Pancreas (tissue), 10 donors: ENCODE measurements at regions not wholly inside any gene's neighbourhood (a gene's known extent, or its start where the extent isn't known, plus 50 kb on each side); places are given as distances from the start of the nearest gene placed in this dataset.

ENCODE experiments used
- ATAC-seq, 4 donors: fragments of 200-7000 bp; cut with Tn5 transposase; one replicate each; pipeline versions ENCODE4 v1.8.0 to v1.9.1; 2020; ENCODE audit warnings: mild to moderate bottlenecking in 4 of 4, moderate library complexity in 4 of 4
- DNase-seq, 6 donors: peaks; one replicate each; pipeline ENCODE4 v3.0.0-alpha.2; 2020
- FAIRE-seq: peaks from 2 replicates; lab custom pipeline; 2012; peaks lifted over from hg19 to GRCh38; lab: Jason Lieb, UNC
- H3K27ac ChIP-seq, 4 donors: fragments of 200-600 bp; sonication (generic); 1 replicate in 3 of 4; 2 replicates in 1 of 4; pipeline versions ENCODE4 v1.5.0 to v1.8.0; 2020
- H3K27me3 ChIP-seq, 4 donors: fragments of 200-600 bp; one replicate each; pipeline ENCODE4 v1.8.0; 2021
- H3K36me3 ChIP-seq, 3 donors: fragments of 200-600 bp; sonication (generic) in 1 of 3; one replicate each; pipeline versions ENCODE4 v1.5.0 to v1.8.0; 2020 to 2021
- H3K4me1 ChIP-seq, 3 donors: fragments of 200-600 bp; one replicate each; pipeline ENCODE4 v1.8.0; 2021
- H3K4me3 ChIP-seq, 4 donors: fragments of 200-600 bp; sonication (generic) in 2 of 4; one replicate each; pipeline versions ENCODE4 v1.5.0 to v1.8.0; 2020 to 2021
- H3K9me3 ChIP-seq, 4 donors: fragments of 200-600 bp; one replicate each; pipeline ENCODE4 v1.8.0; 2021
- CTCF ChIP-seq, 4 donors: fragments of 200-600 bp; sonication (generic) in 3 of 4; IDR thresholded peaks; one replicate each; pipeline versions ENCODE4 v1.5.0 to v1.8.0; 2021; ENCODE audit warnings: antibody characterized with exemption in 4 of 4
- WGBS, 2 donors: extraction: QIAGEN DNeasy Blood & Tissue Kit; methylation state at CpG; one replicate each; pipeline ENCODE4 v1.1.7; 2013; 5-methylcytosine and 5-hydroxymethylcytosine counted together
- intact Hi-C, 3 donors: fragments of 100-400 bp; cut with DNase I; formaldehyde crosslinking; loops; one replicate each; pipeline versions ENCODE4 v1.11.1 to v1.14.2; 2022
- donor health status: healthy with polysubstance abuse.
- donor health status: DM: no; HTN: no; CAD: no; lungs with moderate emphysema.
- donor health status: DM: no; HTN: no; CAD: no.
- donor health status: control.
- donor health status: control.
- donor health status: Bipolar disorder and iron deficiency.
- donor health status: DM: yes; HTN: yes; CAD: no.
- donor health status: DM: no; HTN: no; CAD: no.
- donor health status: DM: no; HTN: no; CAD: no.
- donor health status: DM: yes; HTN: yes; CAD: no.

DNA sequence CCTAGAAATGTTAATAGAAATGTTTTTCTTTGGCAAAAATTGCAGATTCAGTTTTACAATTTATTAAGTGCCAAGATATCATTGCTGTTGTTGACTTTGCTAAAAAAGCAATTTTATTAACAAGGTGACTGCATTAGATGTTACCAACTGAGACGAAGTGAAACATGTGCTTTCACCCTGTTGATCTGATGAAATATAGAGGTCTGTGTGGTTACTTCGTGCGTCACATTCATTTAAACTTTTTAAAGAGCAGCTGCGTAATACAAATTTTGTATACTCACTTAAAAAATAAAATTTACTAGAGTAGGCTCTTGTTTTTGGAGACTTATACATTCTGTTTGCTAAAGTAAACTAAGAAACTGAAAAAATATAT is 465.7 kb downstream of the USP25 start:
- Histone ChIP-seq H3K9me3 (no peaks in the 10 kb centered on the region), H3K4me1 (peaks cover 0 to 5% (median 0%) of the 10 kb centered on the region in 3 donors), H3K27ac (peak overlapping the region in 1 of 4 donors; percentile 46), H3K27me3 (no peaks in the 10 kb centered on the region), H3K36me3 (no peaks in the 10 kb centered on the region), H3K4me3 (peak overlapping the region in 1 of 4 donors; percentile 1)
- DNase-seq: no peak
- intact Hi-C loops: no loop called here
- TF ChIP-seq CTCF (IDR thresholded peaks at IDR 0.05): no peak
- no peak for FAIRE-seq
- peak in 1 of 4 donors; percentile 60 for ATAC-seq
- WGBS, 2 donors: 65 to 79% methylated on average over 4 of the region's 4 CpGs

GRCh38 chr21:16196001-16196400 is 466.2 kb downstream of the USP25 start:
- intact Hi-C loops: no loop called here
- DNase-seq: no peak
- no peak for FAIRE-seq
- WGBS, 2 donors: 71 to 77% methylated on average over 2 of the region's 2 CpGs
- TF ChIP-seq CTCF (IDR thresholded peaks at IDR 0.05): no peak
- H3K4me1 ChIP-seq: peaks cover 0 to 5% (median 0%) of the 10 kb centered on the region in 3 donors
- no peak for ATAC-seq
- H3K27me3 ChIP-seq: no peaks in the 10 kb centered on the region
- H3K36me3 ChIP-seq: no peaks in the 10 kb centered on the region
- H3K4me3 ChIP-seq: no peak overlapping the region
- no peaks in the 10 kb centered on the region for H3K9me3 ChIP-seq
- H3K27ac ChIP-seq: peak overlapping the region in 1 of 4 donors; percentile 46

- TF ChIP-seq CTCF (IDR thresholded peaks at IDR 0.05): no peak
- Histone ChIP-seq H3K4me1 (peaks cover 0 to 5% (median 0%) of the 10 kb centered on the region in 3 donors), H3K36me3 (no peaks in the 10 kb centered on the region), H3K4me3 (no peak overlapping the region), H3K27ac (no peak overlapping the region), H3K27me3 (no peaks in the 10 kb centered on the region), H3K9me3 (no peaks in the 10 kb centered on the region)
- no peak for DNase-seq
- WGBS, 2 donors: 74 to 87% methylated on average over 3 of the region's 3 CpGs
- intact Hi-C loops: no loop called here
- FAIRE-seq: no peak
- ATAC-seq: no peak
These were observed 468.8 kb downstream of the USP25 start for GRCh38 chr21:16198546-16198945.

GRCh38 chr21:16199539-16199938 is 469.8 kb downstream of the USP25 start:
- DNase-seq: no peak
- TF ChIP-seq CTCF (IDR thresholded peaks at IDR 0.05): no peak
- H3K36me3 ChIP-seq: no peaks in the 10 kb centered on the region
- intact Hi-C loops: no loop called here
- no peaks in the 10 kb centered on the region for H3K27me3 ChIP-seq
- no peak for FAIRE-seq
- peaks cover 0 to 5% (median 0%) of the 10 kb centered on the region in 3 donors for H3K4me1 ChIP-seq
- no peak overlapping the region for H3K27ac ChIP-seq
- 0% methylated on average over 1 of the region's 1 CpG for WGBS, 2 donors
- no peak for ATAC-seq
- H3K9me3 ChIP-seq: no peaks in the 10 kb centered on the region
- H3K4me3 ChIP-seq: no peak overlapping the region

DNA sequence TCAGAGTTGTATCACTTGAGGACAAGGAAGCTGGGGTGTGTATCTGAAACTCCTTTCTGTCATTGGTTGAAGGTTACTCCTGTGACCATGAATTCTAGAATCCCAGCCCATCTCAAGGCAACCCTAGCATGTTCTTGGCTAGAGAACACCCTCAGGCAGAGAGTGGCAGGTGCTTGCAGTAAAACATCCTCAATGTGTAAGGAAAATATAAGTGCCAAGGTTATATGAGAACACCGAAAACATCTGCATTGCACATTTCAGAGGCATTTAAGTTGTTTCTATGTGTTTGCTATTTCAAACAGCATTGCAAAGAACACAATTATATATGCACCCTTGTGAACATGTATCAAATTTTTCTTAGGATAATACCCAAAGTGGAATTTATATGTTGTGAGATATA is 471.9 kb downstream of the USP25 start:
- ATAC-seq (no peak), DNase-seq (no peak), FAIRE-seq (no peak)
- no peaks in the 10 kb centered on the region for H3K27me3 ChIP-seq
- WGBS, 2 donors: 77 to 91% methylated on average over 1 of the region's 1 CpG
- no peak overlapping the region for H3K4me3 ChIP-seq
- H3K4me1 ChIP-seq: no peaks in the 10 kb centered on the region
- no peaks in the 10 kb centered on the region for H3K36me3 ChIP-seq
- H3K27ac ChIP-seq: no peak overlapping the region
- no peak for TF ChIP-seq CTCF (IDR thresholded peaks at IDR 0.05)
- no peaks in the 10 kb centered on the region for H3K9me3 ChIP-seq
- intact Hi-C loops: no loop called here
